Right ventricle myocardium superior (tissue), 1 donor: ENCODE measurements at regions not wholly inside any gene's neighbourhood (a gene's known extent, or its start where the extent isn't known, plus 50 kb on each side); places are given as distances from the start of the nearest gene placed in this dataset.
A peak's percentile ranks its signal among the peaks of the same experiment; 100 is the strongest.
"Not testable (repeated sequence)": the region's sequence is repeated elsewhere in the genome, so short reads cannot be mapped to it uniquely, and the experiment has no call there.

Experiments used
- ATAC-seq: fragments of 200-7000 bp; cut with Tn5 transposase; one replicate; pipeline ENCODE4 v1.9.1; 2020; ENCODE audit warnings: mild to moderate bottlenecking; ENCODE audit not compliant: poor library complexity
- DNase-seq: peaks from one replicate; pipeline ENCODE4 v3.0.0-alpha.2; 2020
- intact Hi-C: fragments of 100-400 bp; cut with DNase I; formaldehyde crosslinking; loops from one replicate; pipeline ENCODE4 v1.11.2; 2022
- donor health status: DM: no; HTN: yes; CAD: no; lungs with severe emphysema.

DNA sequence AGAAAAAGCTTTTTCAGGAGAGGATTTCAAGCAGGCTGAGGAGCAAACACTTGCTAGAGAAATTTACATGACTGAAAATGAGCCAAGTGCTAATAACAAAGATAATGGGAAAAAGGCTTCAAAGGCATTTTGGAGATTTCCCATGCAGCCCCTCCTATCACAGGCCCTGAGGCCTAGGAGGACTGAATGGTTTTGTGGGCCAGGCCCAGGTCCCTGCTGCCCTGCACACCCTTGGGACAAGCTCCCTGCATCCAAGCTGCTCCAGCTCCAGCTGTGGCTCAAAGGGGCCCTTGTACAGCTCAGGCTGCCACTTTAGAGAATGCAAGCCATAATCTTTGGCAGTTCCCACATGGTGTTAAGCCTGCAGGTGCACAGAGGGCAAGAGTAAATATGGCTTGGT lies 154.0 kb upstream of the LMNTD1 start:
- ATAC-seq (no peak), DNase-seq (no peak)
- intact Hi-C loops: no loop called here

DNA sequence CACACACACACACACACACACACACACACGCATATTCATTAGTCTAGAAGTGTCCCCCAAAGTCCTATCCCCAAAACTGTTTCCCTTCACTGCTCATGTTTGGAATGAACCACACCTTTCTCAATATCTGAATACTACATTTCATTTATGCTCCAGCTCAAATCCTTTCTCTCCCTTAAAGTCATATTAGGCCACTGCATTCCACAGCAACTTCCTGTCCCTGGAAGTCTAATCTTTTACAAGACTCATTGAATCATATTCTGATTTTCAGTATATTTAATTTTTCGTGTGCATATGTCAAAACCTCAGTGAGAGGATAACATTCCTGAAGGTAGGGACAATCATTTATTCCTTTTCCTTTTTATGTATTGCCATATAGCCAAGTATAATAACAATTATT lies 155.6 kb upstream of the LMNTD1 start:
- intact Hi-C loops: no loop called here
- no peak for ATAC-seq
- DNase-seq: no peak

DNA sequence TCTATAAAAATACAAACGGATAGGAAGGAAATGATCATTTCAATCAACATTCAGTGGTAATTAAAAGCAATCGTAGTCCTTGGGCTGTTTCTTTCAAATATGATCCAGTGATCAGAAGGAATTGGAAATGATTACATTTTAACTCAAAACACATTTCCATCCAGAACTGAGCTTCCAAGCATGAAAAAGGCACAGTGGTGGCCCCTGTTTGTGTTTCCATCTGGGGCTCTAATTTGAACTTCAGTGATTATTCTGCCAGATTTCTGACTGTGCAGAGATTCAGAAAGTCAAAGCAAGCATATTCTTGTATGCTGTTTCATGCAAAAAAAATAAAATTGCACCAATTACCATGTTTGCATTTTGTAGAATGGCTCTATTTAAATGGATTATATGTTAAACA lies 157.0 kb upstream of the LMNTD1 start:
- ATAC-seq (no peak), DNase-seq (no peak)
- intact Hi-C loops: no loop called here

DNA sequence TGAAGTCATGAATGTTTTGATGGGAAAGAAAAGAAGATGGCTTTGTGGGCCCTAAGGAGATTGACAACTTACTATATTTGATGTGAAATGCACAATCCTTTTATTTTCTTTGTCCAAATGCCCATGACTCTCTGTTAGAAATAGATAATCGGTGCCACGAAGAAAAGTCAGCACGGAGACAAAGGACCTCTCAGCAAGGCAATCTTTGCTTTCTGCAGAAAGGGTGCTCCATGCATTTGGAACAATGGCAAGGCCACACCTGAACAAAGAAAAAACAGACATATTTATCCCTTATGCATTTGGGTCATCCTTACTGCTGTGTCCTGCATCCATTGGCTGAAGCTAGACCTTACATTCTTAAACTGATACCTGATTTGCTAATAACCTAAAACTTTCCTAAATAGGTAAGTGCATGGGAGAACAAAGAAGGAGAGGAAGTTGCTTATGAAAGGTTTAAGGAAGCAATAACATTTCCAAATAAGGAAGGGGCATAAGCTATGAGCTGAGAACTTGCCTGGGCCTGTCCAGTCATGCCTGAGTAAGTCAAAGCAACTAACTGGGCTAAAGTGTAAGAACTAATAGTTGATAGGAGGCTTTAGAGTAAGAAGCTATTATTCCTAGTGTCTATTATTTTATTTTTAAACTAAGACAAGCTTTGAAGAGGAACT lies 158.0 kb upstream of the LMNTD1 start:
- intact Hi-C loops, DNase-seq, ATAC-seq: not testable (repeated sequence)

DNA sequence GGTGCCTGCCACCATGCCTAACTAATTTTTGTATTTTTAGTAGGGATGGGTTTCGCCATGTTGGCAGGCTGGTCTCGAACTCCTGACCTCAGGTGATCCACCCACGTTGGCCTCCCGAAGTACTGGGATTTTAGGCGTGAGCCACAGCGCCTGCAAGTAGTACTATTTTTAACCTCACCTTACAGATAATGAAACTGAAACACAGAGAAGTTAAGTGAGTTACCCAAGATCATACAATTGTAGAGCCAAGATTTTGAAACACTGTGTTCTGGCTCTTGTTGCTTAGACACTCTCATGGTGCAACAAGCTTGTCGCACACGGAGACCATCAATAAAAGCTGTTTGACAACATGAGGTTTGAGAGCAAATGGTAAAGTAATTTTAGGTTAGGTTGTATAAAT lies 159.1 kb upstream of the LMNTD1 start:
- DNase-seq (no peak), ATAC-seq (no peak)
- intact Hi-C loops: no loop called here

DNA sequence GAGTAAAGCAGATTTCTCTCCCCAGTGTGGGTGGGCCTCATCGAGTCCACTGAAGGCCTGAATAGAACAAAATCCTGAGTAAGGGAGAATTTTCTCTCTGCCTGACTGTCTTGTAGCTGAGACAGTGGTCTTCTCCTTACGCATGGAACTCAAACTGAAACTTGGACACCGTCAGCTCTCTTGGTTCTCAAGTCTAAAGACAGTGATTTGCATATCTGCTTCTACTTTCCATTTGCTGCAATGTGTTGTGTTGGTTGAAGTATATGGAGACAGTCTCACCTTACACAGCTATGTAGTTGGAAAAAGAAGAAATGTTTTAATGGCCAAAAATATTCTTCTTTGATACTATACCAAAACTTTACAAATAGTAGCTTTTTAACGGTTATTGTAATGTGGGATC lies 160.2 kb upstream of the LMNTD1 start:
- intact Hi-C loops: no loop called here
- DNase-seq: no peak
- no peak for ATAC-seq

DNA sequence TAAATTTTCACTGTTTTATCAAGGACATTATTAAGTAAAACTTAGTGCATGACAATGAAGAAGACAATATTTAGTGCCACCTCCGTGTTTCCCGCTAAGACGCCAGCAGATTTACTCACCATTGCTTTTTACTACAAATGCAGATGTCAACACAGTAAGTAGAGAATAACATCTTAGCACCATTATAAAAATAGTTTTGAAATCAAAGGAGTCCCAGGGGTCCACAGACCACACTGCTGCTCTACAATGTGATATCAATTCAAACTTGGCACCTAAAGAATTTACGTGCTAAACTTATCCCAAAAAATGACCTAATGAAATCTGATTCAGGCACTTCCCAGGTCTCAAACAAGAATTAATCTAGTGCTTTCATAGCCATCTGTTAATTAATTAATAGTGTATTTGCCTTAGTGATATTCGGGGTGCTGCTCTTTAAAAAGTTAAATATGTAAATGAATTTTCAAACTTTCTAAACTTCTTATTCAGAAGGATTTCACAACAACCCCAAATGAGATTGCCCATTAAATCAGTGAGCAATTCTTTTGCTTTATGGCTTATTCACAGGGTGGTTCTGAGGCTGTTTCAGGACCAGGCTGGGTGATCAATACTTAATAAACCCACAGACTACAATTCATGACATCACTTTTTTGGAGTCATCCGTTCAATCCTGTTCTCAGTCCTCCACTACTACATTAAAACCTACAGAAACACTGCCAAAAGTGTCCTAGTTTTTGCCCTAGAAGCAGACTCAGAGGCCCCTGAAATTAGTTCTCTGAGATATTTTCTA lies 161.3 kb upstream of the LMNTD1 start:
- intact Hi-C loops: no loop called here
- no peak for ATAC-seq
- DNase-seq: no peak

DNA sequence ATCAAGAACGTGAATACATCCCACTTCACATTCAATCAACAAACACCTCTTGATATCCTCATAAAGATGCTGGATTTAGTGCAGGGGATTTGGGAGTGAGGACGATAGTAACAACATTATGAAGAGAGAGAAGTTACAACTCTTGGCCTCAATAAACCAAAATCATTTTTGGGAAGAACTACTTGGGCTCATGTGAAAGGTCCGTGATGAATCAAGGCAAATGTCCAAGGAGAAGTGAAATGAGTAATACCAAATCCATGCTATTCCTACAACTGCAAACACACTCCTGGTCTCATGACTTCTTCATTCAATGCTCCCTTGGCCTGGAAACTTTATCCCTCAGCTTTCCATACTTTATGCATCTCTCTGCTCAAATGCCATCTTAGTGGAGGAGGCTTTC lies 162.0 kb upstream of the LMNTD1 start:
- DNase-seq (no peak), ATAC-seq (no peak)
- intact Hi-C loops: no loop called here

DNA sequence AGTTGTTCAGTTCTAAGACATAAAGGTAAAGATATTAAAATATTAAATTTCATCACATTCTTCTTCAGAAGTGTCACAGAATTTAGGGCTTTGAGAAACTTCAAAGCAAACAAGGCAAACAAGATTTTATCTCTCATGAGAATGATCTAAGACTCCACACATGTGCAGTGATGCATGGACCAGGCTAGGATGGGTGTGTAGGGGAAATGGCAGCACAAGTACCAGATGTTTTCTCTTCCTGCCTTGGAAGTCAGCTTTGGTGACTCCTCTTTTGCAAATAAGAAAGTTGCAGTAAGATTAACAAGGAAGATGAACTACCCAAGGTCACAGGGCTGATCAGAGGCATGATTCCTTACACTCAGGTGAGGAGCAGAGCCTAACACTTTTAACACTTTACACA lies 163.8 kb upstream of the LMNTD1 start:
- ATAC-seq: no peak
- DNase-seq: no peak
- intact Hi-C loops: no loop called here

DNA sequence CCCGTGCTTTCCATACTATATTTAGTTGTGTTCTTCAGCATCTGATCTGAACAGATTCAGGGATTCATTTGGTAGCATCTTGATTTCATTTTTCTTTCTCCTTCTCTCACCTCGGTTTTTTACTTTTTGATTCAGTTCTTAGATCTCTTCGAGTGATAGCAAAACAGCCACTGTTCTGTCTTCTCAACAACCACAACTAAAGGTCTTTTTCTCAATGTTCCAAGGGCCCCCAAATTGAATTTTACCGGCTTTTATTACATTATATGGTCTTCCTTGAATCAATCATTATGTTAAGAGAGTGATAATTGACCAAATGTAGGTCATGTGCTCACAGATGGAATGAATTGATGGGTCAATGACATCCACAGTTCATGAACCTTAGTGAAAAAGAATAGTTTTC lies 164.5 kb upstream of the LMNTD1 start:
- intact Hi-C loops: no loop called here
- DNase-seq (no peak), ATAC-seq (no peak)

DNA sequence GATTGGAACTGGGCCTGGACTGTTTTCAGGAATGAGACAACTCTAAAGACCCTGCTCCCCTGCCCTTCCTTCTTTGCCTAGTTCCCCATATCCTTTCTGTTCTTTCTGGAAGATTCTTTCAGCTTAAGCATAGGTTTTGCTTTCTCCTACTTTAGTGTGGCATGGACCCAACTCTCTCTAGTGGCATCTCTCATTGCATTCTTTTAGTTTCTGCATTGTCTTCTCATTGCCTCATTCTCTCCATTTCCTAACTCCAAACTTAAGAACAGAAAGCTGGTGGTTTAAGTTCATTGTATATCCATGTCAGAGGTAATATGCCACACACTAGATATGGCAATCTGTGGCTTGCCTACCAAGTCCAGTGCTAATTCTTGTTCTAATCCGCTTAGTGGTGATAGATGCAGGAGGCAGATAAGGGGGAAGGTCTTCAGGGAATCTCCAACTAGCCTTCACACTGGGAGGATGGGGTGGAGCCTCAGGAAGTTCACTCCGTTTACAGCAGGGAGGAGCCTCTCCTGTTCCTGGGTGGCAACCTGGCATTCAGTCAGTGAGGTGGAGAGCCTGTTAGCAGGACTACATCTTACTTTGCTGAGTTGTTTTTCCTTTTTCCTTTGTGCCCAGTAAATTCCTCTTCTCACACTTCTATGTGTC lies 165.1 kb upstream of the LMNTD1 start:
- ATAC-seq (no peak), DNase-seq (no peak)
- intact Hi-C loops: no loop called here

DNA sequence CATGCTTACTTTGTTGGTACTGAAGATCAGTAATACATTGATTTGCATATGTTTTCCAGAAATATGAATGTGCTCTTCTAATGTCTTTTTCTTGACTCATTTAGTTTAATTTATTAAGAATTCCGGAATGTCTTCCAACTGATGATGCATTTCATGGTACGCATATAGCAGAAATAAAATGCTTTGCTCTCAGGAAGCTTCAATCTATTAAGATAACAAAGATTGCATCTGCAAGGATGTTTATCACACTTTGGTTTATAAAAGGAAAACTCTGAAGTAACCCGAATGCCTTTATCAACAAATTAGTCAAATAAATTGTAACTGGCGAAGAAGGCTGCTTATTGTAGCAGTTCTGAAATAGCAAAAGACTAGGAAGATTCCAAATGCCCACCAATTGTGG lies 166.4 kb upstream of the LMNTD1 start:
- ATAC-seq (no peak), DNase-seq (no peak)
- intact Hi-C loops: no loop called here

DNA sequence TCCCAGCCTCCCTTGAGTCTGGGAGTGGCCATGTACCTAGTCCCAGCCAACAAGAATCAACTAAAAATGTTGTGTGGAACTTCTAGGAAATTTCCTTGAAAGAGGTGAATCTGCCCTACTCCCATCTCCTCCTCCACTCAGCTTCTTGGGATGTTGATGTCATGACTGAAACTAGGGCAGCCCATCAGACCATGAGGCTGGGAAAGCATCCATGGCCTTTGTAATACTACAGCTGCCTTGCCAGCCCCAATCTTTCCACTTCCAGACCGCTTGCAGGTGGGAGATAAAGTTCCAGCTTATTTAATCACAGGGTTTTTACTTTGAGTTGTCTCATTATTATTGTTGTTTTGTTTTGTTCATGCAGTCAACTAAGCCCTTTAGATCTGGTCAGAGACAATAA lies 170.3 kb upstream of the LMNTD1 start:
- ATAC-seq (peak; percentile 73), DNase-seq (no peak)
- intact Hi-C loops: no loop called here

DNA sequence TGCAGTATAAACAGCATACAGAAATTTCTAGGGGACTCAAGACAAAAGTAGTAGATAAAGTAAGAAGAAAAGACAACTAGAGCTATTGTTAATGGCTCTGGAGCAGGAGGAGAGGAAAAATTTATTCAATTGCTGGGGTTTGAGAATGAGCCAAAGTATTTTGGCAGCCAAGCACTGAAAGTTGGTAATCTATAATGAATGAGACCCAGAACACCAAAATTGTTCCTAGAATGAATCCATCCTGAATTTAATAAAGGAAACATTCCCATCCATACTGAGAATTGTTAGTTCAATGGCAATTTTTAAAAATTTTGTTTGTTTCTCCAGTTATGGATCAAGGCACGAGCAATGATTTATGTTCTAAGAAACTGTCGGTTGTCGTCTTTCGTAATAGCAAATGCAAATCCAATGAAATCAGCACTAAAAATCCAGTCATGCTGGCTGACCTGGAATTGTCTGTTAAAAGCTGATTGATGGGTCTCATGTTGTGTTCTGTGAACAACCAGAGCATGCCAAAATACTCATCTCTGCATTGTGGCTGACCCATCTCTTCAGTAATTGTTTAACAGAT lies 170.9 kb upstream of the LMNTD1 start:
- intact Hi-C loops: no loop called here
- ATAC-seq: no peak
- no peak for DNase-seq

DNA sequence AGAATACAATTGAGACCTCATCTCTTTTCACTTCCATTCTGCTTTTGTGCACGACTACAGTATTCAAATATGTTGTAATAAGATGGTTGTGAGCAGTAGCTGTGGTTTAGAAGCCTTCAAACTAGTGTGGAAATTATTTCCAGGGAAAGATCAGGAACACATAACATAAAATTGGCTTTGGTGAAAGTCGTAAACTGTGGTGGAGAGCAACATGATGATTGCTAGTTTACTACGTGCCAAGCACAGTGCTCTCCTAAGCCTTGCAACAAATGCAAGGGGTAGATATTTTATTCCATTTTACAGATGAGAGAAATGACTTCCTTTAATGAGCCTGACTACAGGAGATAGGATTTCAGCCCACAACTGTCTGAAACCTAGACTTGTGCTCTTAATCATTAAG lies 172.4 kb upstream of the LMNTD1 start:
- DNase-seq: no peak
- ATAC-seq: peak; percentile 29
- intact Hi-C loops: no loop called here

DNA sequence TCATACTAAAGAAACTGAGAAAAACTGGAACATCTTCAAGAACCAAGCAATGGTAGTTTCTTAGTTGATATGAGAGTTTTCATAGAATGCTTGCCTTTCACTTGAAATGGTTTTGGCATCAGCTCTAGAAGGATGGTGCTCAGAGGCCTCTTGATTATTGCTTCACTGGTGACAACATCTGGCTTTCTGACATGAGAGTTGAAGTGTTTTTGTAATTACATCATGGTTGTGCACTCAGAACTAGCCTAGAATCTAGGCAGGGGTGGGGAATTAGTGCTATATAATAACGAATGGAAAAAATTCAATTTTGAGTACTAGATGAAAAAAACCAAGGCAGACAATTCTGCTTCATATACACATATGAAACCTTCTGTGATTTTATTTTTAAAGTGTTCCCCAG lies 172.8 kb upstream of the LMNTD1 start:
- DNase-seq (no peak), ATAC-seq (peak; percentile 90)
- intact Hi-C loops: no loop called here

DNA sequence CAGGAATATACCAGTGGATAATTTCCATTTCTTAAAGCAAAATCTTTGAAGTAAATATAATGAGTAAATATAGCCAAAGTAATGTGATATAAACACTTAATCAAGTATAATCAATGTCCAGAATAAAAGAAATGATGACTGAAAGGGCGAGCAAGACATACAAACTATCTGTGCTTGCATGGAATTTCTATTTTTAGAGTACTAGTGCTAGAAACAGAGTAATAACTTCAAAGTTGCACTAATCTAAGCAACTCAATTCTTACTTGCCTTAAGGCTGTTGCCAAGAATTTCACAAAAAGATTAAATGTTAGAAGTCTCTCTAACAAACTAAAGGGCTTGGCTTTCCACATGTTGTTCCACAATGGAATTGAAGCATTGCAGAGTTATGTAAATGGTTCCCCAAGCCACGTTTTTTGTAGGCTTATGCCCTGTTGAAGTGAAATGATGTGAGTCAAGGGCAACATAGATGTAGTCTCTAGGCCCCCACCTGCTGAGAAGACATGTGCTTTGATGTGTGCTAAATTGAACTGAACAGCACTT lies 175.0 kb upstream of the LMNTD1 start:
- intact Hi-C loops: no loop called here
- no peak for ATAC-seq
- DNase-seq: no peak

DNA sequence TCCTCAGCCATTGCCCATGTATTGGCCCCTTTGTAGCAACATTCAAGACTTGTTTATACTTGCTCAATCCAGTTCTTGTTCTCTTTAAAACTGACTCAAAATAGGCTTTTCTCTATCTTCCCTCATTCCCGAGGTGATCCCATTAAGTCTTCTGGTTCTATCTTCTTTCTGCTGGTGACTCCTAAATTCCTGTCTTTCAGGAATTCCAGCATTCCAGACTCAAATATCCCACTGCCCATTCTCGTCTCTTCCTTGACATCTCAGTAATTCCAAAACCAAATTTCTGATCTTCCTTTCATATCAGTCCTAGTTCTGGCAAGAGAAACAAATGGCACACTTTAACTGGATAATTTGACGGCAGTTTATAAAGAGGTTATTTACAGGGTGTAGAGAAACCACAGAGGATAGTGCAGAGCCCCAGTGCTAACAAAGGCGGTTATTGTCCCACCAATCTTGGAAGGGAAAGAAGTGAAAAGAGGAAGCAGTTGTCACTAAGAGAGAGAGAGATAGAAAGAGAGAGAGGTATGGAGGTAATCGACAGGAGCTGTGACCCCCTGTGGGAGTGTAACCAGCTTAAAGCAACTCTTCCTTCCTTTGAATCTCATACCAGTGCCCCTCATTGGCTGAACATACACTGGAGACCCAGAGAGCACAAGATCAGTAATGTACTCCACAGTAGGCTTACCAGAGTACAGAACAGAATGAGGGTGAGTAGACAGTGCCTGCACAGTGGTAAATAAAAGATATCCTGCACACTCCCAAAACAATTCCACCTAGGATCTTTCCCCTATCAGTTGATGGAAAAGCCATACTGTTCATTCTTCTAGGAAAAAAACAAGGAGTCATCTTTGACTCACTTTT lies 177.6 kb upstream of the LMNTD1 start:
- DNase-seq (no peak), ATAC-seq (no peak)
- intact Hi-C loops: no loop called here

DNA sequence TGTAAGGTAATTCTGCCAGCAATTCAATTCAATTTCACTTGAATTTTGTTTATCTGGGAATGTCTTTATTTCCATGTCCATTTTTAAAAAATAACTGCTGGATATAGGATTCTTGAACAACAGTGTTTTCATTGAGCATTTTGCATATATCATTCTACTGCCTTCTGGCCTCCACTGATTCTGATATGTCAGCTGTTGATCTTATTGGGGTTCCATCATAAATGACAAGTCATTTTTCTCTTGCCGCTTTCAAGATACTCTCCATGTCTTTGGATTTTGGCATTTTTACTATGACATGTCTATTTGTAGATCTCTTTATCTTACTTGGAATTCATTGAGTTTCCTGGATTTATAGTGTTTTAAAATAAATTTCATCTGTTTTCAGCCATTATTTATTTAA lies 180.5 kb upstream of the LMNTD1 start:
- ATAC-seq (no peak), DNase-seq (no peak)
- intact Hi-C loops: no loop called here
